ENCODE measurements at regions not wholly inside any gene's neighbourhood (a gene's known extent, or its start where the extent isn't known, plus 50 kb on each side); places are given as distances from the start of the nearest gene placed in this dataset.

GRCh38 chr2:106995556-106995955 lies 109.6 kb upstream of the ST6GAL2 start:
- Histone ChIP-seq H3K4me1 (ENCODE audit: control insufficient read depth, insufficient read depth, low read length) (peaks cover 3% of the 10 kb centered on the region), H3K27ac (ENCODE audit: low read depth, low read length) (no peak overlapping the region), H3K9me3 (ENCODE audit: control insufficient read depth, insufficient read depth, low read length) (no peaks in the 10 kb centered on the region), H3K4me3 (ENCODE audit: low read depth, low read length) (no peak overlapping the region), H3K36me3 (ENCODE audit: control insufficient read depth, insufficient read depth, low read length) (no peaks in the 10 kb centered on the region), H3K27me3 (ENCODE audit: control insufficient read depth, insufficient read depth, low read length) (no peaks in the 10 kb centered on the region)
- 55% methylated on average over 3 of the region's 7 CpGs for WGBS (ENCODE audit: insufficient coverage)
- peak in 1 of 6 donors; percentile 50 for DNase-seq (ENCODE audit: low read depth in 4 of 6, low spot score in 6 of 6)

- WGBS (ENCODE audit: insufficient coverage) = 22% methylated on average over 9 of the region's 11 CpGs
- H3K36me3 ChIP-seq (ENCODE audit: control insufficient read depth, insufficient read depth, low read length) = no peaks in the 10 kb centered on the region
- H3K4me1 ChIP-seq (ENCODE audit: control insufficient read depth, insufficient read depth, low read length) = peaks cover 3% of the 10 kb centered on the region
- no peak overlapping the region for H3K4me3 ChIP-seq (ENCODE audit: low read depth, low read length)
- no peaks in the 10 kb centered on the region for H3K27me3 ChIP-seq (ENCODE audit: control insufficient read depth, insufficient read depth, low read length)
- DNase-seq (ENCODE audit: low read depth in 4 of 6, low spot score in 6 of 6) = peak in 3 of 6 donors; percentile 11 to 84 (median 32)
- no peaks in the 10 kb centered on the region for H3K9me3 ChIP-seq (ENCODE audit: control insufficient read depth, insufficient read depth, low read length)
- no peak overlapping the region for H3K27ac ChIP-seq (ENCODE audit: low read depth, low read length)
Observed at GRCh38 chr2:106996171-106996769, 110.3 kb upstream of the ST6GAL2 start.

GRCh38 chr2:106997204-106997603 lies 111.2 kb upstream of the ST6GAL2 start:
- peaks cover 3% of the 10 kb centered on the region for H3K4me1 ChIP-seq (ENCODE audit: control insufficient read depth, insufficient read depth, low read length)
- H3K27ac ChIP-seq (ENCODE audit: low read depth, low read length) = no peak overlapping the region
- no peaks in the 10 kb centered on the region for H3K9me3 ChIP-seq (ENCODE audit: control insufficient read depth, insufficient read depth, low read length)
- no peaks in the 10 kb centered on the region for H3K36me3 ChIP-seq (ENCODE audit: control insufficient read depth, insufficient read depth, low read length)
- no peak overlapping the region for H3K4me3 ChIP-seq (ENCODE audit: low read depth, low read length)
- H3K27me3 ChIP-seq (ENCODE audit: control insufficient read depth, insufficient read depth, low read length) = no peaks in the 10 kb centered on the region
- no peak for DNase-seq (ENCODE audit: low read depth in 4 of 6, low spot score in 6 of 6)
- whole genome bisulfite sequencing (ENCODE audit: insufficient coverage) = no CpG with 5 or more reads among the region's 3 CpGs

- WGBS (ENCODE audit: insufficient coverage) = no CpG with 5 or more reads among the region's 2 CpGs
- H3K27me3 ChIP-seq (ENCODE audit: control insufficient read depth, insufficient read depth, low read length) = no peaks in the 10 kb centered on the region
- H3K4me3 ChIP-seq (ENCODE audit: low read depth, low read length) = no peak overlapping the region
- no peaks in the 10 kb centered on the region for H3K9me3 ChIP-seq (ENCODE audit: control insufficient read depth, insufficient read depth, low read length)
- H3K27ac ChIP-seq (ENCODE audit: low read depth, low read length) = no peak overlapping the region
- no peaks in the 10 kb centered on the region for H3K4me1 ChIP-seq (ENCODE audit: control insufficient read depth, insufficient read depth, low read length)
- DNase-seq (ENCODE audit: low read depth in 4 of 6, low spot score in 6 of 6) = no peak
- no peaks in the 10 kb centered on the region for H3K36me3 ChIP-seq (ENCODE audit: control insufficient read depth, insufficient read depth, low read length)
Observed at GRCh38 chr2:107001062-107001461, 115.1 kb upstream of the ST6GAL2 start.

- Histone ChIP-seq H3K9me3 (ENCODE audit: control insufficient read depth, insufficient read depth, low read length) (no peaks in the 10 kb centered on the region), H3K36me3 (ENCODE audit: control insufficient read depth, insufficient read depth, low read length) (no peaks in the 10 kb centered on the region), H3K4me1 (ENCODE audit: control insufficient read depth, insufficient read depth, low read length) (no peaks in the 10 kb centered on the region), H3K27me3 (ENCODE audit: control insufficient read depth, insufficient read depth, low read length) (no peaks in the 10 kb centered on the region), H3K27ac (ENCODE audit: low read depth, low read length) (no peak overlapping the region), H3K4me3 (ENCODE audit: low read depth, low read length) (no peak overlapping the region)
- 79% methylated on average over 4 of the region's 5 CpGs for WGBS (ENCODE audit: insufficient coverage)
- no peak for DNase-seq (ENCODE audit: low read depth in 4 of 6, low spot score in 6 of 6)
Observed at GRCh38 chr2:107001551-107001950, 115.6 kb upstream of the ST6GAL2 start.

GRCh38 chr2:107001964-107002696 lies 116.2 kb upstream of the ST6GAL2 start:
- 83% methylated on average over 1 of the region's 4 CpGs for WGBS (ENCODE audit: insufficient coverage)

GRCh38 chr2:107002735-107003134 lies 116.8 kb upstream of the ST6GAL2 start:
- Histone ChIP-seq H3K9me3 (ENCODE audit: control insufficient read depth, insufficient read depth, low read length) (no peaks in the 10 kb centered on the region), H3K4me1 (ENCODE audit: control insufficient read depth, insufficient read depth, low read length) (no peaks in the 10 kb centered on the region), H3K36me3 (ENCODE audit: control insufficient read depth, insufficient read depth, low read length) (no peaks in the 10 kb centered on the region), H3K27ac (ENCODE audit: low read depth, low read length) (no peak overlapping the region), H3K4me3 (ENCODE audit: low read depth, low read length) (no peak overlapping the region), H3K27me3 (ENCODE audit: control insufficient read depth, insufficient read depth, low read length) (no peaks in the 10 kb centered on the region)
- no CpG with 5 or more reads among the region's 1 CpG for WGBS (ENCODE audit: insufficient coverage)
- no peak for DNase-seq (ENCODE audit: low read depth in 4 of 6, low spot score in 6 of 6)

More at GRCh38 chr2:107001964-107002696, 116.2 kb upstream of the ST6GAL2 start:
- Histone ChIP-seq H3K4me3 (ENCODE audit: low read depth, low read length) (no peak overlapping the region), H3K36me3 (ENCODE audit: control insufficient read depth, insufficient read depth, low read length) (no peaks in the 10 kb centered on the region), H3K4me1 (ENCODE audit: control insufficient read depth, insufficient read depth, low read length) (no peaks in the 10 kb centered on the region), H3K9me3 (ENCODE audit: control insufficient read depth, insufficient read depth, low read length) (no peaks in the 10 kb centered on the region), H3K27me3 (ENCODE audit: control insufficient read depth, insufficient read depth, low read length) (no peaks in the 10 kb centered on the region), H3K27ac (ENCODE audit: low read depth, low read length) (no peak overlapping the region)
- no peak for DNase-seq (ENCODE audit: low read depth in 4 of 6, low spot score in 6 of 6)

GRCh38 chr2:107005853-107006252 lies 119.9 kb upstream of the ST6GAL2 start:
- DNase-seq (ENCODE audit: low read depth in 4 of 6, low spot score in 6 of 6) = no peak
- no peak overlapping the region for H3K27ac ChIP-seq (ENCODE audit: low read depth, low read length)
- no peaks in the 10 kb centered on the region for H3K27me3 ChIP-seq (ENCODE audit: control insufficient read depth, insufficient read depth, low read length)
- H3K4me1 ChIP-seq (ENCODE audit: control insufficient read depth, insufficient read depth, low read length) = no peaks in the 10 kb centered on the region
- no peaks in the 10 kb centered on the region for H3K9me3 ChIP-seq (ENCODE audit: control insufficient read depth, insufficient read depth, low read length)
- WGBS (ENCODE audit: insufficient coverage) = 60% methylated on average over 1 of the region's 6 CpGs
- no peak overlapping the region for H3K4me3 ChIP-seq (ENCODE audit: low read depth, low read length)
- H3K36me3 ChIP-seq (ENCODE audit: control insufficient read depth, insufficient read depth, low read length) = no peaks in the 10 kb centered on the region

- DNase-seq (ENCODE audit: low read depth in 4 of 6, low spot score in 6 of 6) = no peak
- H3K4me1 ChIP-seq (ENCODE audit: control insufficient read depth, insufficient read depth, low read length) = no peaks in the 10 kb centered on the region
- H3K4me3 ChIP-seq (ENCODE audit: low read depth, low read length) = no peak overlapping the region
- H3K9me3 ChIP-seq (ENCODE audit: control insufficient read depth, insufficient read depth, low read length) = no peaks in the 10 kb centered on the region
- H3K36me3 ChIP-seq (ENCODE audit: control insufficient read depth, insufficient read depth, low read length) = no peaks in the 10 kb centered on the region
- 88% methylated on average over 2 of the region's 2 CpGs for WGBS (ENCODE audit: insufficient coverage)
- no peaks in the 10 kb centered on the region for H3K27me3 ChIP-seq (ENCODE audit: control insufficient read depth, insufficient read depth, low read length)
- no peak overlapping the region for H3K27ac ChIP-seq (ENCODE audit: low read depth, low read length)
Observed at GRCh38 chr2:107006836-107007235, 120.9 kb upstream of the ST6GAL2 start.

- Histone ChIP-seq H3K27me3 (ENCODE audit: control insufficient read depth, insufficient read depth, low read length) (no peaks in the 10 kb centered on the region), H3K27ac (ENCODE audit: low read depth, low read length) (no peak overlapping the region), H3K4me3 (ENCODE audit: low read depth, low read length) (no peak overlapping the region), H3K36me3 (ENCODE audit: control insufficient read depth, insufficient read depth, low read length) (no peaks in the 10 kb centered on the region), H3K4me1 (ENCODE audit: control insufficient read depth, insufficient read depth, low read length) (no peaks in the 10 kb centered on the region), H3K9me3 (ENCODE audit: control insufficient read depth, insufficient read depth, low read length) (no peaks in the 10 kb centered on the region)
- WGBS (ENCODE audit: insufficient coverage) = no CpG with 5 or more reads among the region's 3 CpGs
- DNase-seq (ENCODE audit: low read depth in 4 of 6, low spot score in 6 of 6) = no peak
Observed at GRCh38 chr2:107007927-107008326, 122.0 kb upstream of the ST6GAL2 start.
